ENCODE measurements at regions not wholly inside any gene's neighbourhood (a gene's known extent, or its start where the extent isn't known, plus 50 kb on each side); places are given as distances from the start of the nearest gene placed in this dataset.

DNA sequence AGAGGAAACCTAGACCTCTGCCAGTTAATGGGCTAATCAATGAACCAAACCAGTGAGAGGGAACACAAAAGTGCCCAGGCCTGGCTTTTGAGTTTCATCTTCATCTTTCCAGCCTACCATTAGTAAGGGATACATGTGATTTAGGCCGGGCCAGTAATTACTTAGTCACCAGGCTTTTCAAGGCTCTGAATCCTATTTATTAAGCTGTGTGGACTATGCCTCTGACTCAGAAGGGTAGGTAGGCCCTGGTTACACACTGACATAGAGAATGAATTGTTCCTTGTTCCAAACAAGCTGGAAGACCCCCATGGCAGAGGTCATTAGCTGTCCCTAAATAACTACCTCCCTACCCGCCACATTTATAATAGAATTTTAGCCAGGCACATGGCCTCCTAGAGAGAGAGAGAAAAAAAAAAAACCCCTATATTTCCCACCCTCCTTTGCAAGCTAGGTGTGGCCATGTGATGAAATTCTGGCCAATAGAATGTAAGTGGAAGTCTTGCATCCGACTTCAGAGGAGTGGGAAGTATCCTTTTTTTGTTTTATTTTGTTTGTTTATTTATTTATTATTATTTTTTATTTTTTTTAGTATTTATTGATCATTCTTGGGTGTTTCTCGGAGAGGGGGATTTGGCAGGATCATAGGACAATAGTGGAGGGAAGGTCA lies 112.3 kb upstream of the BCOR start:
- TF ChIP-seq, protein P1, sequence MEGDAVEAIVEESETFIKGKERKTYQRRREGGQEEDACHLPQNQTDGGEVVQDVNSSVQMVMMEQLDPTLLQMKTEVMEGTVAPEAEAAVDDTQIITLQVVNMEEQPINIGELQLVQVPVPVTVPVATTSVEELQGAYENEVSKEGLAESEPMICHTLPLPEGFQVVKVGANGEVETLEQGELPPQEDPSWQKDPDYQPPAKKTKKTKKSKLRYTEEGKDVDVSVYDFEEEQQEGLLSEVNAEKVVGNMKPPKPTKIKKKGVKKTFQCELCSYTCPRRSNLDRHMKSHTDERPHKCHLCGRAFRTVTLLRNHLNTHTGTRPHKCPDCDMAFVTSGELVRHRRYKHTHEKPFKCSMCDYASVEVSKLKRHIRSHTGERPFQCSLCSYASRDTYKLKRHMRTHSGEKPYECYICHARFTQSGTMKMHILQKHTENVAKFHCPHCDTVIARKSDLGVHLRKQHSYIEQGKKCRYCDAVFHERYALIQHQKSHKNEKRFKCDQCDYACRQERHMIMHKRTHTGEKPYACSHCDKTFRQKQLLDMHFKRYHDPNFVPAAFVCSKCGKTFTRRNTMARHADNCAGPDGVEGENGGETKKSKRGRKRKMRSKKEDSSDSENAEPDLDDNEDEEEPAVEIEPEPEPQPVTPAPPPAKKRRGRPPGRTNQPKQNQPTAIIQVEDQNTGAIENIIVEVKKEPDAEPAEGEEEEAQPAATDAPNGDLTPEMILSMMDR (IDR thresholded peaks at IDR 0.05) = no peak
- TF ChIP-seq POLR2A (IDR thresholded peaks at IDR 0.05; ENCODE audit: low read depth) = no peak

Data from esophagus muscularis mucosa (tissue), 3 donors.